ENCODE measurements at regions not wholly inside any gene's neighbourhood (a gene's known extent, or its start where the extent isn't known, plus 50 kb on each side); places are given as distances from the start of the nearest gene placed in this dataset.
A peak's percentile ranks its signal among the peaks of the same experiment; 100 is the strongest.

DNA sequence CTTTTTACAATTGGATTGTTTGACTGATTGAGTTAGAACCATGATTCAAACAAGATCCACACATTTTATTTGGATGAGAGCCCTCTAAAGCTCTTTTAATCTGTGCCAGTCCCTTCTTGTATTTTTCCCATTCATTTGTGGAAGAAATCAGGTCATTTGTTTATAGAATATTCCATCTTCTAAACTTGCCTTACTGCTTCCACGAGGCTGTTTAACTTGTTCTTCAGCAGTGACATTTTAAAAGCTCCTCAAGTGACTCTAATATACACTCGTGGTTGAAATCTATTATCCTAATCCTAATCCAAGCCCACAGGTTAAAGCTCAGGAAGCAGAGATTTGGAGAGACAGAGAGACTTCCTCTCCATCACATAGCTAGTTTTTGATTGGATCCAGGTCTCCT lies 155.4 kb upstream of the SVIL start:
- Histone ChIP-seq H3K4me1 (no peaks in the 10 kb centered on the region), H3K36me3 (no peaks in the 10 kb centered on the region), H3K27me3 (no peaks in the 10 kb centered on the region), H3K27ac (peak overlapping the region; percentile 34 to 66), H3K9me3 (no peaks in the 10 kb centered on the region), H3K4me3 (no peak overlapping the region)
- TF ChIP-seq, protein P1, sequence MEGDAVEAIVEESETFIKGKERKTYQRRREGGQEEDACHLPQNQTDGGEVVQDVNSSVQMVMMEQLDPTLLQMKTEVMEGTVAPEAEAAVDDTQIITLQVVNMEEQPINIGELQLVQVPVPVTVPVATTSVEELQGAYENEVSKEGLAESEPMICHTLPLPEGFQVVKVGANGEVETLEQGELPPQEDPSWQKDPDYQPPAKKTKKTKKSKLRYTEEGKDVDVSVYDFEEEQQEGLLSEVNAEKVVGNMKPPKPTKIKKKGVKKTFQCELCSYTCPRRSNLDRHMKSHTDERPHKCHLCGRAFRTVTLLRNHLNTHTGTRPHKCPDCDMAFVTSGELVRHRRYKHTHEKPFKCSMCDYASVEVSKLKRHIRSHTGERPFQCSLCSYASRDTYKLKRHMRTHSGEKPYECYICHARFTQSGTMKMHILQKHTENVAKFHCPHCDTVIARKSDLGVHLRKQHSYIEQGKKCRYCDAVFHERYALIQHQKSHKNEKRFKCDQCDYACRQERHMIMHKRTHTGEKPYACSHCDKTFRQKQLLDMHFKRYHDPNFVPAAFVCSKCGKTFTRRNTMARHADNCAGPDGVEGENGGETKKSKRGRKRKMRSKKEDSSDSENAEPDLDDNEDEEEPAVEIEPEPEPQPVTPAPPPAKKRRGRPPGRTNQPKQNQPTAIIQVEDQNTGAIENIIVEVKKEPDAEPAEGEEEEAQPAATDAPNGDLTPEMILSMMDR (IDR thresholded peaks at IDR 0.05): no peak
- TF ChIP-seq POLR2AphosphoS5 (IDR thresholded peaks at IDR 0.05) (no peak), POLR2A (IDR thresholded peaks at IDR 0.05) (no peak)
- no peak for DNase-seq (ENCODE audit: low spot score in 2 of 2)
- intact Hi-C loops (cut with DNase I; ENCODE audit: low total_unique reads): no loop called here

DNA sequence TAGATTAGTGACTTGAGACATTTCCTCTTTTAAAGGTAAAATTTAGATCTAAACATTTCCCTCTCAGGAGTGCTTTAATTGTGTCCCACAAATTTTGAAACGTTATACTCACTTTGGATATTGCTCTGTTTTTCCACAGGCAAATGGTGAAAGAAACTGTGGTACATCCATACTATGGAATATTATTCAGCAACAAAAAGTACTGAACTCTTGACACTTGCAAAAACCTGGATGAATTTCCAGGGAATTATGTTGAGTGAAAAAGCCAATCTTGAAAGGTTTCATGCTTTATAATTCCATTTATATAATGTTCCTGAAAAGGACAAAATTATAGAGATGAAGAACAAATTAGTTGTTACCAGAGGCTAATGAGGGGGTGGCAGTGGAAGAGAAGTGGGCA lies 153.3 kb upstream of the SVIL start:
- intact Hi-C loops (cut with DNase I; ENCODE audit: low total_unique reads): no loop called here
- no peak for DNase-seq (ENCODE audit: low spot score in 2 of 2)

DNA sequence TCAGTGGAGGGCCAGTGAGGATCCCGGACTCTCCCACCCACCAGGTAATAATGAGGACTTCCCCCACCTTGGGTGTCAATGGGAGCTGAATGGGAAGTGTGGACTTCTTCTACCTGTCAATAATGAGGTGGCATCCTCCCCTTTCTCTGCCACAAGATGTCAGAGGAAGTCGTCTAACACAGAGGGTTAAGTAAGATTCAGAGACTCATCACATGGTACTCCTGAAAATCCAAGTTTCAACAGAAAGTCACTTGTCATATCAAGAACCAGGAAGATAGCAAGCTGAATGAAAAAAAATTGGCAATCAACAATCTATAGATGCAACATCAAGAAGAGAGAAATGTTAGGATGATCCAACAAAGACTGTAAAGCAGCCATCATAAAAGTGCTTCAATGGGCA lies 150.9 kb upstream of the SVIL start:
- Histone ChIP-seq H3K4me1 (no peaks in the 10 kb centered on the region), H3K4me3 (no peak overlapping the region), H3K36me3 (no peaks in the 10 kb centered on the region), H3K27ac (peak overlapping the region; percentile 9 to 78), H3K27me3 (no peaks in the 10 kb centered on the region), H3K9me3 (no peaks in the 10 kb centered on the region)
- no peak for DNase-seq (ENCODE audit: low spot score in 2 of 2)
- intact Hi-C loops (cut with DNase I; ENCODE audit: low total_unique reads): no loop called here
- no peak for TF ChIP-seq POLR2AphosphoS5 (IDR thresholded peaks at IDR 0.05)
- TF ChIP-seq, protein P1 (IDR thresholded peaks at IDR 0.05): no peak
- no peak for TF ChIP-seq POLR2A (IDR thresholded peaks at IDR 0.05)

More for the DNA sequence above, 153.3 kb upstream of the SVIL start:
- Histone ChIP-seq H3K4me3 (no peak overlapping the region), H3K27ac (no peak overlapping the region), H3K36me3 (no peaks in the 10 kb centered on the region), H3K27me3 (no peaks in the 10 kb centered on the region), H3K9me3 (no peaks in the 10 kb centered on the region), H3K4me1 (no peaks in the 10 kb centered on the region)
- no peak for TF ChIP-seq POLR2AphosphoS5 (IDR thresholded peaks at IDR 0.05)
- no peak for TF ChIP-seq POLR2A (IDR thresholded peaks at IDR 0.05)
- TF ChIP-seq, protein P1 (IDR thresholded peaks at IDR 0.05): no peak

DNA sequence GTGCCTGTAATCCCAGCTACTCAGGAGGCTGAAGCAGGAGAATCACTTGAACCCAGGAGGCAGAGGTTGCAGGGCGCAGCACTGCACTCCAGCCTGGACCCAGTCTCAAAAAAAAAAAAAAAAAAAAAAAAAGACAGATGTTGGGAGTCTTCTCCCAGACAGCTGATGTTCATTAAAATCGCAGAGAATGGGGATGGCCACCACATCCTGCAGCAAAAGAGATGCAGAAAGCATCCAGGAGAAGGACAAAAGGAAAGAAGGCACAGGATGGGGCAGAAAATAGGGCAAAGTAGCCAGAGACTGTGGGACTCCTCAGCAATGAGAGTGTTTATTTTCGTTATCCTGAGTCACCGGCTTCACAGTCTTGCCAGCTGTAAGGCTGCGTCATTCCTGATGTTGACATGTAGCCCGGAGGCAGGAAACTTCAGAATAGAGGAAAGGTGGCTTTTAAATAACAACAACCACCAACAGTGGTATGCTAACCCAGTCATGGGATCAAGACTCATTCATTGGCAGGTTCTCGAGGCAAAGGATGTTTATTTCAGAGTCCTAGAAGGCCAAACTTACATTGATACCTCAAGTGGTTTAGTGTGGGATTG lies 149.5 kb upstream of the SVIL start:
- H3K27me3 ChIP-seq: no peaks in the 10 kb centered on the region
- TF ChIP-seq POLR2AphosphoS5 (IDR thresholded peaks at IDR 0.05): peak; percentile 82 to 91 (median 87)
- TF ChIP-seq POLR2A (IDR thresholded peaks at IDR 0.05): no peak
- TF ChIP-seq, protein P1 (IDR thresholded peaks at IDR 0.05): no peak
- H3K4me1 ChIP-seq: no peaks in the 10 kb centered on the region
- peak overlapping the region; percentile 78 to 85 for H3K27ac ChIP-seq
- peak; percentile 68 to 90 for DNase-seq (ENCODE audit: low spot score in 2 of 2)
- no peak overlapping the region for H3K4me3 ChIP-seq
- H3K9me3 ChIP-seq: no peaks in the 10 kb centered on the region
- no peaks in the 10 kb centered on the region for H3K36me3 ChIP-seq
- intact Hi-C loops (cut with DNase I; ENCODE audit: low total_unique reads): no loop called here

DNA sequence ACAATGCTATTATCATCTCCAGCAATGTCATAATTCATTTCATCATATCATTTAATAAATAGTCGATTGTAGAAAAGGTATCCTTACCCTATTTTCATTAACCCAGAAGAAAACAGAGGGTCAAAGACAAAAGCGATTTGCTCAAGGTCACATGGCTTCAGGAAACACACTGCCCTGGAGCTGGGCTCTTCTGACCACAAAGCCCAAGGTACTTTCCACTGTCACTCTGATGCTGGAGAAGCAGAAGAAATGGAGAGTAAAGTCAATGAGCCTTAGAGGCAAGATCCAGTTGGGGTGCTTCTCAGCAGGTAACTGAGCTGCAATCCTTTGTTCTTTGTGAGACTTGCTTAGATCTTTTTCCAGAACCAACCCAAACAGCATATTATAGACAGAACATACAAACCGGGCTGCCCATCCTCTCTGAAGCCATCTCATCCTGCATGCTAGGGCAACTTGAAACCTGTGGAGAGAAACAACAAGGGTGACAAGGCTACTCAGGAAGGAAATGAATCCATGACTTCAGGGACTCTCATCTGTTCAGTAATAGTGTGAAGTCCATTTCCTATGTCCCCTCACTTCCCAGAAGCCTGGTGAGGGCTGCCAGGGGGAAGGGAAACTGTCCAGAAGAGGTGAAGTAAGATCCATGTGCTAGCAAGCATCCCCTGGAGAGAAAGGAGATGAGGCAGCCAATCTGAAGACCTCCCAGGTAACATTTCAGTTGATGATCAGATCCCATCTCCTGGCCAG lies 148.6 kb upstream of the SVIL start:
- Histone ChIP-seq H3K27me3 (no peaks in the 10 kb centered on the region), H3K27ac (peak overlapping the region; percentile 78 to 85), H3K4me1 (no peaks in the 10 kb centered on the region), H3K9me3 (no peaks in the 10 kb centered on the region), H3K4me3 (no peak overlapping the region), H3K36me3 (no peaks in the 10 kb centered on the region)
- no peak for DNase-seq (ENCODE audit: low spot score in 2 of 2)
- intact Hi-C loops (cut with DNase I; ENCODE audit: low total_unique reads): no loop called here
- TF ChIP-seq POLR2A (IDR thresholded peaks at IDR 0.05): no peak
- TF ChIP-seq, protein P1 (IDR thresholded peaks at IDR 0.05): no peak
- TF ChIP-seq POLR2AphosphoS5 (IDR thresholded peaks at IDR 0.05): no peak

All from breast epithelium (tissue), 4 donors.